Caco-2 (cell line): ENCODE measurements at regions not wholly inside any gene's neighbourhood (a gene's known extent, or its start where the extent isn't known, plus 50 kb on each side); places are given as distances from the start of the nearest gene placed in this dataset.

Experiments
- BruUV-seq: library from RNA; stranded (reverse); fragments of 400-500 nt; replicated peaks from 2 replicates; lab custom pipeline; 2021; lab: Mats Ljungman, UMichigan
- CTCF ChIA-PET: fragments of 300-600 bp; sonication (Branson Sonifier 250); formaldehyde crosslinking; loops from one replicate; lab custom pipeline; 2022; ENCODE audit warnings: antibody characterized with exemption; lab: Charles Lee
- POLR2A ChIA-PET: fragments of 300-600 bp; sonication (Branson Sonifier 250); formaldehyde crosslinking; loops from one replicate; lab custom pipeline; 2022; ENCODE audit warnings: antibody characterized with exemption; lab: Charles Lee
- DNase-seq, 2 experiments: peaks; one replicate each; pipeline versions ENCODE4 v3.0.0 to v3.0.0-alpha.2; 2020 to 2022
- H3K27me3 ChIP-seq: replicated peaks from 2 replicates; pipeline ENCODE4 v1.6.0; 2011; ENCODE audit warnings: low read length; ENCODE audit not compliant: control insufficient read depth, insufficient read depth
- H3K36me3 ChIP-seq: 2 replicates; pipeline ENCODE4 v1.5.1; 2011; ENCODE audit warnings: low read length; ENCODE audit not compliant: control insufficient read depth, insufficient read depth
- H3K4me1 ChIP-seq: fragments of 250-450 bp; sonication (Bioruptor Pico); 2 replicates; pipeline ENCODE4 v1.5.1; 2020; ENCODE audit warnings: mild to moderate bottlenecking
- H3K4me3 ChIP-seq: 2 replicates; pipeline ENCODE4 v1.5.1; 2011; ENCODE audit warnings: low read depth, mild to moderate bottlenecking, control low read depth, low read length
- H3K9me3 ChIP-seq: fragments of 250-450 bp; sonication (Bioruptor Pico); 2 replicates; pipeline ENCODE4 v1.5.1; 2020; ENCODE audit warnings: mild to moderate bottlenecking, moderate library complexity
- H3K27ac Mint-ChIP-seq: one replicate; pipeline ENCODE4 v1.8.0; 2022; ENCODE audit warnings: mixed read lengths; ENCODE audit not compliant: unreplicated experiment
- H3K27me3 Mint-ChIP-seq: one replicate; pipeline ENCODE4 v1.8.0; 2022; ENCODE audit warnings: mixed read lengths; ENCODE audit not compliant: insufficient read depth, unreplicated experiment
- H3K36me3 Mint-ChIP-seq: one replicate; pipeline ENCODE4 v1.8.0; 2022; ENCODE audit warnings: mild to moderate bottlenecking, mixed read lengths; ENCODE audit not compliant: insufficient read depth, unreplicated experiment
- H3K4me1 Mint-ChIP-seq: one replicate; pipeline ENCODE4 v1.8.0; 2022; ENCODE audit warnings: low read depth, mixed read lengths; ENCODE audit not compliant: unreplicated experiment
- H3K4me3 Mint-ChIP-seq: one replicate; pipeline ENCODE4 v1.8.0; 2022; ENCODE audit warnings: mild to moderate bottlenecking, moderate library complexity, mixed read lengths; ENCODE audit not compliant: unreplicated experiment
- H3K9me3 Mint-ChIP-seq: one replicate; pipeline ENCODE4 v1.8.0; 2022; ENCODE audit warnings: mixed read lengths; ENCODE audit not compliant: unreplicated experiment
- intact Hi-C: fragments of 100-400 bp; cut with micrococcal nuclease; formaldehyde crosslinking; loops from one replicate; pipeline ENCODE4 v1.10.0; 2022; ENCODE audit not compliant: unreplicated experiment
- TF ChIP-seq, protein P1 (sequence below), 2 experiments: fragments of 200-600 bp in 1 of 2; IDR thresholded peaks; 1 replicate in 1 of 2; 2 replicates in 1 of 2; pipeline versions ENCODE4 v1.5.1 to v1.8.0; 2011 to 2022; ENCODE audit warnings: antibody characterized with exemption in 1 of 2, control low read depth in 1 of 2, inconsistent platforms in 1 of 2, low read depth in 1 of 2, low read length in 1 of 2, mild to moderate bottlenecking in 1 of 2, moderate library complexity in 1 of 2; ENCODE audit not compliant: insufficient read depth in 1 of 2, severe bottlenecking in 1 of 2, unreplicated experiment in 1 of 2

DNA sequence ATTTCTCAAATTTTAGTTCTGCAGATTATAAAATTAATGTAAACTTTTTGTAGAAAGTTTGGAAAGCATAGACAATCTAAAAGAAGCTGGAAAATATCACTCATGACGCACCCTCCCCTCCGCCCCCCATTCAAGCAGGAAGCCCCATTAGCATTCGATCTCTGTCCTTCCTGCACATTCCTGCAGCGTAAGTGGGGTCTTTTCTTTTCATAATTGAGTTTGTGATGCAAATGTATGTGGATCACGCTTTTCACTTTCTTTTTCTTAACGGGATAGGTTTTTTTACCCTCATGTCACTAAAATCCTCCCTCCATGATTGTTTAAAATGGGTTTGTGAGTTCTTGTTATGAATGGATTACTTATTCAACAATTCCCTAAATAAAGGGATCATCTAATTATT lies 181.7 kb upstream of the HDAC4 start:
- intact Hi-C loops, result no loop called here
- Mint-ChIP-seq H3K27ac (no peak overlapping the region), H3K27me3 (no peaks in the 10 kb centered on the region), H3K4me1 (peaks cover 14% of the 10 kb centered on the region), H3K4me3 (no peak overlapping the region), H3K36me3 (no peaks in the 10 kb centered on the region), H3K9me3 (no peaks in the 10 kb centered on the region)
- no peak for DNase-seq
- Histone ChIP-seq H3K36me3 (no peaks in the 10 kb centered on the region), H3K4me1 (no peaks in the 10 kb centered on the region), H3K27me3 (no peaks in the 10 kb centered on the region), H3K9me3 (no peaks in the 10 kb centered on the region), H3K4me3 (no peak overlapping the region)
- CTCF ChIA-PET, result no interaction called here
- BruUV-seq, result no TSS peak
- TF ChIP-seq, protein P1, sequence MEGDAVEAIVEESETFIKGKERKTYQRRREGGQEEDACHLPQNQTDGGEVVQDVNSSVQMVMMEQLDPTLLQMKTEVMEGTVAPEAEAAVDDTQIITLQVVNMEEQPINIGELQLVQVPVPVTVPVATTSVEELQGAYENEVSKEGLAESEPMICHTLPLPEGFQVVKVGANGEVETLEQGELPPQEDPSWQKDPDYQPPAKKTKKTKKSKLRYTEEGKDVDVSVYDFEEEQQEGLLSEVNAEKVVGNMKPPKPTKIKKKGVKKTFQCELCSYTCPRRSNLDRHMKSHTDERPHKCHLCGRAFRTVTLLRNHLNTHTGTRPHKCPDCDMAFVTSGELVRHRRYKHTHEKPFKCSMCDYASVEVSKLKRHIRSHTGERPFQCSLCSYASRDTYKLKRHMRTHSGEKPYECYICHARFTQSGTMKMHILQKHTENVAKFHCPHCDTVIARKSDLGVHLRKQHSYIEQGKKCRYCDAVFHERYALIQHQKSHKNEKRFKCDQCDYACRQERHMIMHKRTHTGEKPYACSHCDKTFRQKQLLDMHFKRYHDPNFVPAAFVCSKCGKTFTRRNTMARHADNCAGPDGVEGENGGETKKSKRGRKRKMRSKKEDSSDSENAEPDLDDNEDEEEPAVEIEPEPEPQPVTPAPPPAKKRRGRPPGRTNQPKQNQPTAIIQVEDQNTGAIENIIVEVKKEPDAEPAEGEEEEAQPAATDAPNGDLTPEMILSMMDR (IDR thresholded peaks at IDR 0.05; ENCODE audit: insufficient read depth in 1 of 2, low read depth in 1 of 2, low read length in 1 of 2, severe bottlenecking in 1 of 2, unreplicated experiment in 1 of 2), result no peak
- POLR2A ChIA-PET, result no interaction called here

- no peak overlapping the region for H3K27ac Mint-ChIP-seq
- intact Hi-C loops, result no loop called here
- DNase-seq, result no peak
- Histone ChIP-seq H3K9me3 (no peaks in the 10 kb centered on the region), H3K36me3 (no peaks in the 10 kb centered on the region), H3K27me3 (no peaks in the 10 kb centered on the region), H3K4me3 (no peak overlapping the region), H3K4me1 (no peaks in the 10 kb centered on the region)
- H3K4me3 Mint-ChIP-seq, result no peak overlapping the region
- TF ChIP-seq, protein P1 (IDR thresholded peaks at IDR 0.05; ENCODE audit: insufficient read depth in 1 of 2, low read depth in 1 of 2, low read length in 1 of 2, severe bottlenecking in 1 of 2, unreplicated experiment in 1 of 2), result no peak
- ChIA-PET POLR2A (no interaction called here), CTCF (no interaction called here)
- no peaks in the 10 kb centered on the region for H3K36me3 Mint-ChIP-seq
- no TSS peak for BruUV-seq
- H3K9me3 Mint-ChIP-seq, result no peaks in the 10 kb centered on the region
- no peaks in the 10 kb centered on the region for H3K27me3 Mint-ChIP-seq
- H3K4me1 Mint-ChIP-seq, result peaks cover 14% of the 10 kb centered on the region
Observed at GRCh38 chr2:239581352-239581901, 180.6 kb upstream of the HDAC4 start.

- no TSS peak for BruUV-seq
- Mint-ChIP-seq H3K9me3 (no peaks in the 10 kb centered on the region), H3K27me3 (no peaks in the 10 kb centered on the region), H3K27ac (peak overlapping the region; percentile 78), H3K4me1 (peaks cover 14% of the 10 kb centered on the region), H3K36me3 (no peaks in the 10 kb centered on the region), H3K4me3 (peak overlapping the region; percentile 38)
- H3K36me3 ChIP-seq, result no peaks in the 10 kb centered on the region
- peak in 1 of 2 experiments; percentile 6 for DNase-seq
- ChIA-PET POLR2A (no interaction called here), CTCF (no interaction called here)
- TF ChIP-seq, protein P1 (IDR thresholded peaks at IDR 0.05; ENCODE audit: insufficient read depth in 1 of 2, low read depth in 1 of 2, low read length in 1 of 2, severe bottlenecking in 1 of 2, unreplicated experiment in 1 of 2), result no peak
- no peak overlapping the region for H3K4me3 ChIP-seq
- H3K27me3 ChIP-seq, result no peaks in the 10 kb centered on the region
- no peaks in the 10 kb centered on the region for H3K9me3 ChIP-seq
- intact Hi-C loops, result no loop called here
- H3K4me1 ChIP-seq, result peaks cover 5% of the 10 kb centered on the region; the same call in 1 of the 2 replicates
Observed at GRCh38 chr2:239580199-239580527, 179.3 kb upstream of the HDAC4 start.
